ENCODE measurements at regions not wholly inside any gene's neighbourhood (a gene's known extent, or its start where the extent isn't known, plus 50 kb on each side); places are given as distances from the start of the nearest gene placed in this dataset. TPM values are rescaled to one million over a fixed set of nuclear protein-coding genes. Genes with fewer than 3 reads are reported as not detected.

DNA sequence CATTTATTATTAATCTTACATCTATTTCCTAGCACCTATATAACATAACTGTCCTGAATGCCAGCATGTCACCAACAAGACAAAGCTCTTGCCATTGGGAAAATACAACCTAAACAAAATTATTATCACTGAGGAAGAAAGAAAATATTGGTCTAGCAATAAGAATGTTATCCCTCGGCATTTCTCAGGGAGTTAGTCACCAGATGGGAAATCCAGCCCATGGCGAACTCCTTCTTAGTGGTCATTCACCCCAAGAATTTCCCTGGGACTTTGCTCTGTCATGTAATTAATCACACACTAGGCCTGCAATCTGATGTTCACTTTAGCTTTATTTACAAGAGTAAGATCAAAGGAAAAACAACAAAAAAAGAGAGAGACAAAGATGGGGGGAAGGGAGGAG, 56.1 kb upstream of the TAS2R1 start:
- Histone ChIP-seq H3K27me3 (replicated peaks in 1 of 4; ENCODE audit: control extremely low read depth in 1 of 4, control insufficient read depth in 3 of 4, insufficient read depth in 4 of 4, low read length in 3 of 4) (no peaks in the 10 kb centered on the region), H3K36me3 (replicated peaks in 1 of 2; ENCODE audit: control extremely low read depth in 1 of 2, control insufficient read depth in 1 of 2, extremely low read depth in 1 of 2, insufficient read depth in 2 of 2, low read length in 1 of 2) (no peaks in the 10 kb centered on the region), H4K20me1 (ENCODE audit: control insufficient read depth, insufficient read depth, low read length, poor library complexity, severe bottlenecking) (no peaks in the 10 kb centered on the region), H3K4me2 (replicated peaks; ENCODE audit: low read depth, low read length, poor library complexity, severe bottlenecking) (no peak overlapping the region), H3K4me3 (ENCODE audit: control extremely low read depth in 1 of 5, extremely low read depth in 1 of 5, insufficient read depth in 1 of 5, low read depth in 2 of 5, low read length in 4 of 5) (no peak overlapping the region), H3K79me2 (ENCODE audit: control insufficient read depth, insufficient read depth, low read length) (no peaks in the 10 kb centered on the region), H3K9me3 (ENCODE audit: control extremely low read depth in 1 of 3, control insufficient read depth in 2 of 3, insufficient read depth in 1 of 3, low read length in 2 of 3) (peaks cover 0 to 1% (median 0%) of the 10 kb centered on the region in 3 donors), H3K4me1 (ENCODE audit: control insufficient read depth in 2 of 2, insufficient read depth in 2 of 2, low read length in 2 of 2) (no peaks in the 10 kb centered on the region), H3K9ac (ENCODE audit: low read length) (no peak overlapping the region), H3K27ac (ENCODE audit: low read length in 2 of 2) (no peak overlapping the region), H2AFZ (ENCODE audit: insufficient read depth, low read depth, low read length, poor library complexity, severe bottlenecking) (no peak overlapping the region)
- WGBS (ENCODE audit: insufficient coverage), result 82% methylated on average over 2 of the region's 2 CpGs
- CTCF ChIA-PET, result no interaction called here
- ATAC-seq (ENCODE audit: low read depth), result no peak
- no peak for DNase-seq
- no peaks in the 10 kb centered on the region for H3K4me1 Mint-ChIP-seq
- no peaks in the 10 kb centered on the region for H3K9me3 Mint-ChIP-seq (ENCODE audit: insufficient read depth)
- TF ChIP-seq EZH2 (IDR thresholded peaks at IDR 0.05; ENCODE audit: borderline replicate concordance, insufficient read depth, low read depth, low read length, poor library complexity, severe bottlenecking), result no peak
- TF ChIP-seq, protein P1, sequence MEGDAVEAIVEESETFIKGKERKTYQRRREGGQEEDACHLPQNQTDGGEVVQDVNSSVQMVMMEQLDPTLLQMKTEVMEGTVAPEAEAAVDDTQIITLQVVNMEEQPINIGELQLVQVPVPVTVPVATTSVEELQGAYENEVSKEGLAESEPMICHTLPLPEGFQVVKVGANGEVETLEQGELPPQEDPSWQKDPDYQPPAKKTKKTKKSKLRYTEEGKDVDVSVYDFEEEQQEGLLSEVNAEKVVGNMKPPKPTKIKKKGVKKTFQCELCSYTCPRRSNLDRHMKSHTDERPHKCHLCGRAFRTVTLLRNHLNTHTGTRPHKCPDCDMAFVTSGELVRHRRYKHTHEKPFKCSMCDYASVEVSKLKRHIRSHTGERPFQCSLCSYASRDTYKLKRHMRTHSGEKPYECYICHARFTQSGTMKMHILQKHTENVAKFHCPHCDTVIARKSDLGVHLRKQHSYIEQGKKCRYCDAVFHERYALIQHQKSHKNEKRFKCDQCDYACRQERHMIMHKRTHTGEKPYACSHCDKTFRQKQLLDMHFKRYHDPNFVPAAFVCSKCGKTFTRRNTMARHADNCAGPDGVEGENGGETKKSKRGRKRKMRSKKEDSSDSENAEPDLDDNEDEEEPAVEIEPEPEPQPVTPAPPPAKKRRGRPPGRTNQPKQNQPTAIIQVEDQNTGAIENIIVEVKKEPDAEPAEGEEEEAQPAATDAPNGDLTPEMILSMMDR (IDR thresholded peaks at IDR 0.05), result no peak
- no peaks in the 10 kb centered on the region for H3K27me3 Mint-ChIP-seq
- intact Hi-C loops (cut with micrococcal nuclease), result no loop called here
- H3K27ac Mint-ChIP-seq, result no peak overlapping the region
- POLR2A ChIA-PET, result no interaction called here
- no peak overlapping the region for H3K4me3 Mint-ChIP-seq

DNA sequence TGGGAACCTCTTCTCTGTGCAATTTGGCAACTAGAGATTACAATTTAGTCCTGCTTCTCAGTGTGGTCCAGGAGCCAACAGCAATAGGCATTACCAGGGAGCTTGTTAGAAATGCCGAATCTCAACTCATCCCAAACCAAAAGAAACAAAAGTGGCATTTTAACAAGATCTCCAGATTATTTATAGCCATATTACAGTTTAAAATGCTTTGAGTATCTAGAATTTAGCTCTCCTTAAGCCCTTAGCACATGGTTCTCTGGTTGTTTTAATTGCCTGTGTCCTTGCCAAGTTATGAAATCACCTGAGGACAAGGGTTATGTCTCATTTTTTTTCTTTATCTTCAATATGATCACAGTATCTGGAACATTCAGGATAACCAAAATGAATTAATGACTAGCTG, 51.6 kb upstream of the TAS2R1 start:
- Histone ChIP-seq H4K20me1 (ENCODE audit: control insufficient read depth, insufficient read depth, low read length, poor library complexity, severe bottlenecking) (no peaks in the 10 kb centered on the region), H3K4me2 (replicated peaks; ENCODE audit: low read depth, low read length, poor library complexity, severe bottlenecking) (no peak overlapping the region), H3K36me3 (replicated peaks in 1 of 2; ENCODE audit: control extremely low read depth in 1 of 2, control insufficient read depth in 1 of 2, extremely low read depth in 1 of 2, insufficient read depth in 2 of 2, low read length in 1 of 2) (no peaks in the 10 kb centered on the region), H3K9me3 (ENCODE audit: control extremely low read depth in 1 of 3, control insufficient read depth in 2 of 3, insufficient read depth in 1 of 3, low read length in 2 of 3) (peaks cover 0 to 3% (median 0%) of the 10 kb centered on the region in 3 donors), H3K4me1 (ENCODE audit: control insufficient read depth in 2 of 2, insufficient read depth in 2 of 2, low read length in 2 of 2) (no peaks in the 10 kb centered on the region), H3K27me3 (replicated peaks in 1 of 4; ENCODE audit: control extremely low read depth in 1 of 4, control insufficient read depth in 3 of 4, insufficient read depth in 4 of 4, low read length in 3 of 4) (no peaks in the 10 kb centered on the region), H3K79me2 (ENCODE audit: control insufficient read depth, insufficient read depth, low read length) (no peaks in the 10 kb centered on the region), H3K9ac (ENCODE audit: low read length) (no peak overlapping the region), H3K4me3 (ENCODE audit: control extremely low read depth in 1 of 5, extremely low read depth in 1 of 5, insufficient read depth in 1 of 5, low read depth in 2 of 5, low read length in 4 of 5) (no peak overlapping the region), H2AFZ (ENCODE audit: insufficient read depth, low read depth, low read length, poor library complexity, severe bottlenecking) (no peak overlapping the region), H3K27ac (ENCODE audit: low read length in 2 of 2) (no peak overlapping the region)
- ChIA-PET CTCF (no interaction called here), POLR2A (no interaction called here)
- DNase-seq (no peak), ATAC-seq (ENCODE audit: low read depth) (no peak)
- intact Hi-C loops (cut with micrococcal nuclease), result no loop called here
- Mint-ChIP-seq H3K27me3 (no peaks in the 10 kb centered on the region), H3K9me3 (ENCODE audit: insufficient read depth) (no peaks in the 10 kb centered on the region), H3K4me1 (no peaks in the 10 kb centered on the region), H3K4me3 (no peak overlapping the region), H3K27ac (no peak overlapping the region)
- TF ChIP-seq EZH2 (IDR thresholded peaks at IDR 0.05; ENCODE audit: borderline replicate concordance, insufficient read depth, low read depth, low read length, poor library complexity, severe bottlenecking), result no peak
- TF ChIP-seq, protein P1 (IDR thresholded peaks at IDR 0.05), result no peak
- no CpG with 5 or more reads among the region's 1 CpG for WGBS (ENCODE audit: insufficient coverage)

Small RNA genes lying in the stretch of these regions (small RNA-seq; reads per million reads assigned to genes)
- gene AC034229.5 (ENCODE audit: insufficient read length, low read depth, low replicate concordance), result not detected
- not detected for gene AC034229.6 (ENCODE audit: insufficient read length, low read depth, low replicate concordance)
- not detected for gene AC091905.3 (ENCODE audit: insufficient read length, low read depth, low replicate concordance)
- gene AC091905.4 (ENCODE audit: insufficient read length, low read depth, low replicate concordance), result not detected
- gene RNA5SP177 (ENCODE audit: insufficient read length, low read depth, low replicate concordance), result not detected

Measured in B cell (primary cell).